Fibroblast of skin of left quadriceps (primary cell): ENCODE measurements at regions not wholly inside any gene's neighbourhood (a gene's known extent, or its start where the extent isn't known, plus 50 kb on each side); places are given as distances from the start of the nearest gene placed in this dataset.
"Not testable (repeated sequence)": the region's sequence is repeated elsewhere in the genome, so short reads cannot be mapped to it uniquely, and the experiment has no call there.

ENCODE experiments used
- DNase-seq, 2 experiments: peaks; one replicate each; pipeline ENCODE4 v3.0.0-alpha.2; 2013; ENCODE audit warnings: low read depth in 2 of 2

DNA sequence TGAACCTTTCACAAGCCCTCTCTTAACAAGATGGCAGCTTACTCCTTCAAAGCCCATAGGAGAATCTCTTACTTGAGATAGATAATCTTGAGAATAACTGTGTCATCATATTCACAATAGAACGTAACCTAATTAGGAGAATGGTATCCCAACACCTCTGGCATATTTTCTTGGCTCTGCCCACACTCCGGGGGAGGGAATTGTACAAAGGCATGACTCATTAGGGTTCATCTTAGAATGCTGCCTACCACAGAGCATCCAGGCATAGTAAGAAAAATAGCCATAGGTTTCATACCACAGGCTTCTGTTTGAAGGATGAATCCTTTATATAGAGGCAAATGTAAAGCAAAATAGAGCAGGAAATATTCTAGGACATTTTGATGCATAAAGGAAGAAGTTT is 1100.6 kb upstream of the CITED2 start:
- no peak for DNase-seq

- no peak for DNase-seq
Measured at GRCh38 chr6:140464720-140465119, 1090.3 kb upstream of the CITED2 start.

- no peak for DNase-seq
Measured at GRCh38 chr6:140463312-140463710, 1088.9 kb upstream of the CITED2 start.

DNA sequence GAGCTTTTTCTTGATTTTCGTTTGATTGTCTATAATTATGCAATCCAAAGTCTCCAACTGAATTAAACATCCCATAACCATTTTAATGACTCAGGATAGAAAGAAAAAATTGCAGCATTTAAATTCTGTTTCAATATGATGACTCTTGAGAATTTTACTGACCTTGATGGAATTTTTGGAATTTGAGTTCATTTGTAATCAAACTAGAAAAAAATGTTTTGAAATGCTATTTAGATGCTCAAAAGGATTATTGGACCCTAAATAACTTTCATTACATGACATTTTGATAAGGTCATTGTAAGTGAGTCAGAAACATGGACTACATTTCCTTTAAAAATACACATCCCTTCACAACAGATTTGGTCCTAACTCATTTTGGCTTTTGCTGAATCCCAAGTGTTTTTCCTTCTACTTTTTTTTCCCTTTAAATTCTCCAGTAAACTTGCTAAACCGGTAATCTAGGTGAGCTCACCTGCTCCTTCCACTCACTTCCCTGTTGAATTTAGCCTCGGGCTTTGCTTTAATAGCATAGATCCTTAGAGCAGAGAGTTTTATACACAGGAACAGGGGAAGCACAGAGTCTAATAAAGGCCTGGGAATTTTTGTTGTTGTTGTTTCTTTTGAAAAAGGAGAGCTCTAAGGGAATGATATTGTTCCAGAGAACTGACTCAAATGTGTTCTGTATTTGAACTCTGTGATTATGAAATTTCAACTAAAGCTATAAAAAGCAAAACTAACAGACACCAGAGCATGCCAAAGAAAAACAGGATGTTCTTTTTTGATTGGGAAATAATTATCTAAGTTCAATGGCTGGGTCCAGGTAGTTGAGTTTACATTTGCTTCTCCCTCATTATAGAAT is 1088.2 kb upstream of the CITED2 start:
- DNase-seq, result peak in 1 of 2 experiments; percentile 49

GRCh38 chr6:140462076-140462452 is 1087.6 kb upstream of the CITED2 start:
- no peak for DNase-seq

DNA sequence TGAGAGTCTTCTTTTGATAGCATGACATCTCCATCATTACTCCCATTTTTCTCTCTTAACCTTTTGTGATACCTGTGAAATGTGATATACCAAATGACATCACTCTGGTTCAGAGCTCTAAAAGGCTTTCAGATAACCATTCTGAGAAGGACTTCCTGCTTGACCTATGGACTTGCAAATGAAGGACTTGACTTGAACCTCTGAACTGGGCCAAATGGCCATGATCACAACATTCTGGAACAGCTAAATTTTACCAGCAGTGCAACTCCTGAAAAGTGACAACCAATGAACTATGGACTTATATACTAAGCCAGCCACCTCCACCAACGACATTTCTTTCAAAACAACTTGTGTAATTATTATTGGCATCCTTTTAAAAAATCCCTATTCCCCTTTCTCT is 1085.8 kb upstream of the CITED2 start:
- DNase-seq, result no peak

DNA sequence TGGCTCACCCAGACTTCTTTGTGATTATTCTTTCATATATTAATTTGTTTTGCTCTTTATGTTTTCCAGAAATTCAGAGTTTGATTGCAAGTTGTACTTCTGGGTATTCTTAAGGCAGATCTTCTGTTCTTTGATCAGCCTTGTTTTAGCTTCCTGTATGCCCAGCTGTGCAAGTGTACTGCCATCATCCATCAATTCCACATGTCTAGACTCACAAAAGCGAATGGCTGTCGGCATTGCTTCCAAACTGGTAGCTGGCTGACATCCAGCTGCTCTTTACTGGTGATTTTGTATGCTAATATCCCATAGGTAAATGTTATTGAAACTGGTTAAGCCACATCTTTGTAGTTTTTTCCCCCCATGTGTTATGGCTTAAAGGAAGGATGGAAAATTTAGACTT is 1084.8 kb upstream of the CITED2 start:
- no peak for DNase-seq

- no peak for DNase-seq
Measured at GRCh38 chr6:140446241-140446640, 1071.8 kb upstream of the CITED2 start.

DNA sequence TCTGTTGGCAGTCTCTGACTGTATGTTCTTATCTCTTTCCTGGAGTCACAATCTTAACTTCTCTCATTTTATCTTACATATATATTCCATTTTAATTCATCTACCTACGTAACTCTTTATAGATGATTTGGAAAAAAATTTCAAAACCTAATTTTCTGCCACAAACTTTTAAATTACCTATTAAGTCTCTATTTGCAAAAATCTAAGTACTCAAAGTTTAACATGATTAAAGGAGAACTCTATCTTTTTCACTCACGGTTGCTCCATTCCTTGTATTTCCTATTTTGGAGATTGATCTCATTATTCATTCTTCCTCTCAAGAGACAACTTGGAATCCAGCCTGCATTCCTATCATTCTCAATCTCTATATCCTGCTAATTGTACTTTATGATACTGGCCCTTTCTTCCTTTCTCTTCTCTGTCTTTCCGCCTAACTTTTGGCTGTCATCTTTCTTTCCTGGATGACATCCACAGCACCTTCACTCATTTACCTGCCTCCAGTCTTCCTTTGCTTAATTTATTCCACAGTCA is 1071.1 kb upstream of the CITED2 start:
- peak; percentile 85 to 87 for DNase-seq

DNA sequence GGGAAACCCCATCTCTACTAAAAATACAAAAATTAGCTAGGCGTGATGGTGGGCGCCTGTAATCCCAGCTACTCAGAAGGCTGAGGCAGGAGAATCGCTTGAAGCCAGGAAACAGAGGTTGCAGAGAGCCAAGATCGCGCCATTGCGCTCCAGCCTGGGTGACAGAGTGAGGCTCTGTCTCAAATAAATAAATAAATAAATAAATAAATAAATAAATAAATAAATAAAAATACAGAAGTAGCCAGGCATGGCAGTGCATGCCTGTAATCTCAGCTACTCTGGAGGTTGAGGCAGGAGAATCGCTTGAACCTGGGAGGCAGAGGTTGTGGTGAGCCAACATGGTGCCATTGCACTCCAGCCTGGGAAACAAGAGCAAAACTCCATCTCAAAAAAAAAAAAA is 1068.7 kb upstream of the CITED2 start:
- DNase-seq, result not testable (repeated sequence)

GRCh38 chr6:140441256-140441655 is 1066.8 kb upstream of the CITED2 start:
- peak; percentile 81 to 83 for DNase-seq

- no peak for DNase-seq
Measured at GRCh38 chr6:140440223-140440835, 1065.9 kb upstream of the CITED2 start.

DNA sequence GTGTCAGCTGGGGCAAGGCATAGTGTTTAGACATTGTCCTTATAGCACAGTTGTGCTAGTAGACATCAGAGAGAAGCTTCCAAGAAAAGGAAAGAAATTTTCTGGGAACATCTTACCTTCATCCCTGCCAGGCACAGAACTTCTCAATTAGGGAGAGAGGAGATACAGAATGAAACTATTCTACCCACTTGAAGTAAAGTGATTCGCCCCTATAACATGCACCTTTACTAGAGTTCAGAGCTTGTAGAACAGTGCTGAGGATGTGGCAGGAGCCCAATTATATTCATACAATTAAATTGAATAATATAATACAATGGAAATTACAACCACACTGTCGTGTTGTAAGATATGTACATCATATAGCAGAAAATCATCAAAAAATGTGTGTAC is 1063.9 kb upstream of the CITED2 start:
- DNase-seq, result peak in 1 of 2 experiments; percentile 28

DNA sequence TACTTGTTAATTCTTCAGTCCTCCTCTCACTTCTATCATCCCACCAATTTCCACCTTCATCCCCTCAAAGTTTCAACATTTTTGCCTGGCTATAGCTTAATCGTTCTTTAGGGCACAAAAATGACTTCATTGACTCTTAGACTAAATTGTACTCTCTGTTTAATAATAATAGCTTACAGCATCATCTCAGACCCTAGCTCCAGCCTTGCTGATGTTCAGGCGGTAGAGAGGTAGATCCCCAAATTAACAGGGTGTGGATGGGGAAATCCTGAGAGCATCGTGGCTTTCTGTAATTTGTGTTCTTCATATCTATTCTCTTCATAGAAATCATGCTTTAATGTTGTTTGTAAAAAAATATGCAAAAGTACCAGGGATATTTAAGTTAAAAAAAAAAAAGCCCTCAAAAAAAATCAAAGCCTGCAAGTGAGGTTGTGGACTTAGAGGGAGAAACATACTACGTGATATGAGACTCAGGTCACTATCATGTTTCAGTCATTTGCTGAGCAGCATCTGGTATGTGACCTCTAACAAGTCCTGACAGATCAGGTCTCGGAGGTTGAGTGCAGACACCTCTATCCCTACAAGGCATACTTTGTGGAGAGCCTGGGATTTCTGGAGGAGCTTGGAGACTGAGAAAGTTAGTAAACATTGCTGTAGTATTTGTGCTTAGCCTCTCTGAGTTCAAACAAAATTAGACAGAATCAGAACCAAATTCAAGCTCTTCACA is 1063.3 kb upstream of the CITED2 start:
- no peak for DNase-seq

DNA sequence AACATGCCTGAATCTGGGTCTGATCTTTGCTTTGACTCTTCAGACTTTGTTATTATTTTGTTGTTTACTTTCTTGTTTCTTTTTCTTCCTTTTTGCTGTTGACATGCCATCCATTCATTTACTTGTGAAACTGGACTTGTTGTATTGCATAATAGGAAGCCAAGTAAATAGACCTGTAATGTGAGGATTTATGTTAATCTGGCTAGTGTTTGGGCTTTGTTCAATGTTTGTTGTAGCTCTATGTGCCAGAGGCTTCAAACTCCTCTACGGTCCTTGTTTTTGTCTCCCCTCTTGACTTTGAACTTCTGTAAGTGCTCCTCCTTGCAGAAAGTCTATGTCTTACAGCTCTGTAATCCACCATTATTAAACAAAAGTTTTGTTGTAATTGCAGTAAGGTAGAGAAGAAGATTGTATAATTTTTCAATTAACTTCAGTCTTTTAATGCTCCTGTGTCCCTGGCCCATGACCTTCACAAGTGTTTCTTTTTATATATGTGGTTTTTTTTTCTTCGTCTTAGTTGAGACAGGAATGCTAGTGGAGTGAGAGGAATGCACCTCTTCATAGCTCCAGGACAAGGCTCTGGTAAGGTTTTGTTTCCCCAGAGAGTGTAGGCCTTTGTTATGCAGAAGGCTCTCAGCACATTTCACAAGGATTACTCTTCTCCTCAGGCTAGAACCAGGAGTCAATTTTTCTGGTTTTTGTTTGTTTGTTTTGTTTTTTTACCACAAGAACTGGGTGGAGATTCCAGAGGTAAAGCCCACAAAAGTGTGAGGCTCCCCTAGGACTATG is 1061.8 kb upstream of the CITED2 start:
- DNase-seq, result peak; percentile 80 to 83

- no peak for DNase-seq
Measured at GRCh38 chr6:140434761-140435160, 1060.3 kb upstream of the CITED2 start.

DNA sequence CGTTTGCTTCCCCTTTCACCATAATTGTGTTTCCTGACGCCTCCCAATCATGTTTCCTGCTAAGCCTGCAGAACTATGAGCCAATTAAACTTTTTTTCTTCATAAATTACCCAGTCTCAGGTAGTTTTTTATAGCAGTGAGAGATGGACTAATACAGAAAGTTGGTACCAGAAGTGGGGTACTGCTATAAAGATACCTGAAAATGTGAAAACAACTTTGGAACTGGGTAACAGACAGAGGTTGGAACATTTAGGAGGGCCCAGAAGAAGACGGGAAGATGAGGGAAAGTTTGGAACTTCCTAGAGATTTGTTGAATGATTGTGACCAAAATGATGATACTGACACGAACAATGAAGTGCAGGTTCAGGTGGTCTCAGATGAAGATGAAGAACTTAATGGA is 1058.6 kb upstream of the CITED2 start:
- DNase-seq, result no peak

DNA sequence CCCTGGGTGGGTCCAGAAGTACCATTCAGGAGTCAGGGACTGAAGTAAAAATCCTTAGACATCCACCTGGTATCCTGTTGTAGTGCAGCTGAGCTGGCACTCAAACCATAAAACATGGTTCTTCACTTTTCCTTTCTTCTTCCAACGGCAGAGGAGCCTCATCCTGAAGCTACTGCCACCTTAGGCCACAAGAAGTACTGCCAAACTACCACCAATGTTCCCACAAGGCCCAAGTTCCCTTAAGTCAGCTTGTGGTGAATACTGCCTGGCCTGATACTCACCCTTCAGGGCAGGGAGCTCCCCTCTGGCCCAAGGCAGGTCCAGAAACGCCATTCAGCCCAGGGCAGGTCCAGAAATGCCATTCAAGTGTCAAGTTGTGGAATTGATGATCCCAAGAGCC is 1053.4 kb upstream of the CITED2 start:
- no peak for DNase-seq

GRCh38 chr6:140414966-140415620 is 1040.6 kb upstream of the CITED2 start:
- DNase-seq, result no peak

GRCh38 chr6:140403020-140403419 is 1028.6 kb upstream of the CITED2 start:
- no peak for DNase-seq

DNA sequence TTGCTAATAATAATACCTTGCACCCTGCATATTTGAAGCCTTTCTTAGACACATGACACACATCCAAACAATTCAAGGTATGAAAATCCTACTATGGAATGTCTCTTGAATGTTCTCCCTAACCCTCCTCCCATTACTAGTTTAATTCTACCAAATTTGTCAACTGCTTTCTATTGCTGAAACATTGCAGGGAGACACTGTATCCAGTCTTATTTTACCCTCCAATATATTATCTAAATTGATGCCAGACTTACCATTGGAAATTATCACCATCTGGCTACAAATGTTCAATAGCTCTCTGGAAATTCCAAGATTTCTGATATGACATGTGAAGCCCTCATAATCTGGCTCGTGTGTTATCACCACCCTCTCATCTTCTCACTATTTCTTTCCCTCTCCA is 1027.3 kb upstream of the CITED2 start:
- peak; percentile 66 to 68 for DNase-seq
